Neural cell (in vitro differentiated cells): ENCODE measurements at regions not wholly inside any gene's neighbourhood (a gene's known extent, or its start where the extent isn't known, plus 50 kb on each side); places are given as distances from the start of the nearest gene placed in this dataset.

Source experiments
- H2AFZ ChIP-seq: fragments of 200-600, 300-800 bp; sonication (generic), shearing (Covaris generic); 2 replicates; pipeline ENCODE4 v1.6.0; 2014; ENCODE audit warnings: low read depth, mild to moderate bottlenecking, antibody characterized with exemption, low read length, moderate library complexity
- H3F3A ChIP-seq: fragments of 200-600 bp; shearing (Covaris generic); 2 replicates; pipeline ENCODE4 v1.6.1; 2016; ENCODE audit warnings: mild to moderate bottlenecking, moderate library complexity, mixed read lengths, antibody characterized with exemption, low read length; ENCODE audit not compliant: insufficient read depth, poor library complexity, severe bottlenecking
- H3K27ac ChIP-seq: fragments of 200-600, 300-800 bp; sonication (generic), shearing (Covaris generic); 2 replicates; pipeline ENCODE4 v1.5.1; 2014; ENCODE audit warnings: mild to moderate bottlenecking, low read length, moderate library complexity
- H3K27me3 ChIP-seq: fragments of 300-800, 200-600 bp; sonication (generic), shearing (Covaris generic); 2 replicates; pipeline ENCODE4 v1.6.0; 2014; ENCODE audit warnings: mild to moderate bottlenecking, low read depth, low read length, moderate library complexity; ENCODE audit not compliant: insufficient read depth
- H3K36me3 ChIP-seq: fragments of 300-800, 200-600 bp; sonication (generic), shearing (Covaris generic); 2 replicates; pipeline ENCODE4 v1.5.1; 2014; ENCODE audit warnings: mild to moderate bottlenecking, antibody characterized with exemption, low read length, moderate library complexity; ENCODE audit not compliant: insufficient read depth
- H3K4me2 ChIP-seq: fragments of 300-800, 200-600 bp; sonication (generic), shearing (Covaris generic); 2 replicates; pipeline ENCODE4 v1.6.0; 2014; ENCODE audit warnings: mild to moderate bottlenecking, low read length
- H3K4me3 ChIP-seq: fragments of 300-800, 200-600 bp; sonication (generic), shearing (Covaris generic); 2 replicates; pipeline ENCODE4 v1.5.1; 2014; ENCODE audit warnings: mild to moderate bottlenecking, low read length, moderate library complexity
- H3K79me2 ChIP-seq: fragments of 200-600 bp; shearing (Covaris generic); replicated peaks from 2 replicates; pipeline ENCODE4 v1.6.0; 2014; ENCODE audit warnings: mild to moderate bottlenecking, low read length, moderate library complexity; ENCODE audit not compliant: insufficient read depth
- H3K9ac ChIP-seq: fragments of 300-800, 200-600 bp; sonication (generic), shearing (Covaris generic); 2 replicates; pipeline ENCODE4 v1.6.1; 2016; ENCODE audit warnings: mild to moderate bottlenecking, low read length, mixed read lengths
- H3K9me2 ChIP-seq: fragments of 200-600 bp; shearing (Covaris generic); 2 replicates; pipeline ENCODE4 v1.6.1; 2016; ENCODE audit warnings: mild to moderate bottlenecking, low read length, mixed read lengths; ENCODE audit not compliant: insufficient read depth
- H3K9me3 ChIP-seq: fragments of 200-600, 300-800 bp; sonication (generic), shearing (Covaris generic); 2 replicates; pipeline ENCODE4 v1.6.1; 2016; ENCODE audit warnings: mild to moderate bottlenecking, mixed run types, low read length, moderate library complexity, mixed read lengths
- H4K20me1 ChIP-seq: fragments of 200-600 bp; shearing (Covaris generic); 2 replicates; pipeline ENCODE4 v1.6.1; 2016; ENCODE audit warnings: mild to moderate bottlenecking, mixed run types; ENCODE audit not compliant: insufficient read depth
- EP300 ChIP-seq: fragments of 450-650 bp; conservative IDR thresholded peaks from 2 replicates; pipeline ENCODE4 v1.6.1; 2014; ENCODE audit warnings: antibody characterized with exemption, mild to moderate bottlenecking, moderate library complexity; ENCODE audit not compliant: poor library complexity, severe bottlenecking
- EZH2 ChIP-seq: fragments of 200-600, 300-800 bp; shearing (Covaris generic), sonication (generic); IDR thresholded peaks from 2 replicates; pipeline ENCODE4 v1.6.1; 2014; ENCODE audit warnings: antibody characterized with exemption, low read length, borderline replicate concordance, mild to moderate bottlenecking; ENCODE audit not compliant: insufficient read depth, poor library complexity, severe bottlenecking
- POLR2AphosphoS5 ChIP-seq: IDR thresholded peaks from 2 replicates; pipeline ENCODE4 v1.6.1; 2012
- RAD21 ChIP-seq: fragments of 450-650 bp; conservative IDR thresholded peaks from 2 replicates; pipeline ENCODE4 v1.6.1; 2014; ENCODE audit warnings: antibody characterized with exemption, mild to moderate bottlenecking, moderate library complexity
- SMC3 ChIP-seq: fragments of 450-650 bp; conservative IDR thresholded peaks from 2 replicates; pipeline ENCODE4 v1.6.1; 2014; ENCODE audit warnings: antibody characterized with exemption, mild to moderate bottlenecking, moderate library complexity; ENCODE audit not compliant: poor library complexity
- TAF1 ChIP-seq: IDR thresholded peaks from 2 replicates; pipeline ENCODE4 v1.6.1; 2012; ENCODE audit warnings: low read depth
- TF ChIP-seq, protein P1 (sequence below): fragments of 450-650 bp; IDR thresholded peaks from 2 replicates; pipeline ENCODE4 v1.5.1; 2014; ENCODE audit warnings: antibody characterized with exemption, mild to moderate bottlenecking, moderate library complexity; ENCODE audit not compliant: poor library complexity, severe bottlenecking
- TF ChIP-seq, protein P2 (sequence below): IDR thresholded peaks from 2 replicates; pipeline ENCODE4 v1.6.1; 2012; ENCODE audit warnings: borderline replicate concordance

DNA sequence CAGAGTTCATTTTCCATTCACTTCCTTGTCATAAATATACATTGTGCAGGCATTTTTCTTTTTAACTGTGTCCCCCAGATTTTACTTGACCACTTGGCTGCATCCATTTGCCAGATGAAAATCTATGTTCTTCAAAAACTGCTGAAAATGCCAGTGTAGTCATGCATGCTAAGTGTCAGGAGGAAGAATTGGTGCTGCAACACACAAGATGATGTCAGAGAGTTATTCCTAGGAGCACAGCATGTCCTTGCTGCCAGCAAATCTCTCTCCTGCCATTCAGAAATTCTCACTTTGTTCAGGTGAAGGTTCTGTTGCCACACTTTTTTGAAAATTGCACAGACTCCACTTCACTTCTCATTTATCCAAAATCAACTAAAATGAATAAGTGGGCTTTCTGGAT lies 106.4 kb upstream of the MAGI3 start:
- Histone ChIP-seq H4K20me1 (no peaks in the 10 kb centered on the region), H3K4me2 (no peak overlapping the region), H3K4me3 (no peak overlapping the region), H3K79me2 (no peaks in the 10 kb centered on the region), H3F3A (no peaks in the 10 kb centered on the region), H3K27ac (peak overlapping the region; percentile 44), H3K36me3 (no peaks in the 10 kb centered on the region), H3K9me3 (no peaks in the 10 kb centered on the region), H2AFZ (no peak overlapping the region), H3K9ac (no peak overlapping the region), H3K9me2 (no peaks in the 10 kb centered on the region), H3K27me3 (no peaks in the 10 kb centered on the region)
- TF ChIP-seq POLR2AphosphoS5, result peak; percentile 35
- TF ChIP-seq SMC3, result no peak
- TF ChIP-seq, protein P1, sequence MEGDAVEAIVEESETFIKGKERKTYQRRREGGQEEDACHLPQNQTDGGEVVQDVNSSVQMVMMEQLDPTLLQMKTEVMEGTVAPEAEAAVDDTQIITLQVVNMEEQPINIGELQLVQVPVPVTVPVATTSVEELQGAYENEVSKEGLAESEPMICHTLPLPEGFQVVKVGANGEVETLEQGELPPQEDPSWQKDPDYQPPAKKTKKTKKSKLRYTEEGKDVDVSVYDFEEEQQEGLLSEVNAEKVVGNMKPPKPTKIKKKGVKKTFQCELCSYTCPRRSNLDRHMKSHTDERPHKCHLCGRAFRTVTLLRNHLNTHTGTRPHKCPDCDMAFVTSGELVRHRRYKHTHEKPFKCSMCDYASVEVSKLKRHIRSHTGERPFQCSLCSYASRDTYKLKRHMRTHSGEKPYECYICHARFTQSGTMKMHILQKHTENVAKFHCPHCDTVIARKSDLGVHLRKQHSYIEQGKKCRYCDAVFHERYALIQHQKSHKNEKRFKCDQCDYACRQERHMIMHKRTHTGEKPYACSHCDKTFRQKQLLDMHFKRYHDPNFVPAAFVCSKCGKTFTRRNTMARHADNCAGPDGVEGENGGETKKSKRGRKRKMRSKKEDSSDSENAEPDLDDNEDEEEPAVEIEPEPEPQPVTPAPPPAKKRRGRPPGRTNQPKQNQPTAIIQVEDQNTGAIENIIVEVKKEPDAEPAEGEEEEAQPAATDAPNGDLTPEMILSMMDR, result no peak
- TF ChIP-seq, protein P2, sequence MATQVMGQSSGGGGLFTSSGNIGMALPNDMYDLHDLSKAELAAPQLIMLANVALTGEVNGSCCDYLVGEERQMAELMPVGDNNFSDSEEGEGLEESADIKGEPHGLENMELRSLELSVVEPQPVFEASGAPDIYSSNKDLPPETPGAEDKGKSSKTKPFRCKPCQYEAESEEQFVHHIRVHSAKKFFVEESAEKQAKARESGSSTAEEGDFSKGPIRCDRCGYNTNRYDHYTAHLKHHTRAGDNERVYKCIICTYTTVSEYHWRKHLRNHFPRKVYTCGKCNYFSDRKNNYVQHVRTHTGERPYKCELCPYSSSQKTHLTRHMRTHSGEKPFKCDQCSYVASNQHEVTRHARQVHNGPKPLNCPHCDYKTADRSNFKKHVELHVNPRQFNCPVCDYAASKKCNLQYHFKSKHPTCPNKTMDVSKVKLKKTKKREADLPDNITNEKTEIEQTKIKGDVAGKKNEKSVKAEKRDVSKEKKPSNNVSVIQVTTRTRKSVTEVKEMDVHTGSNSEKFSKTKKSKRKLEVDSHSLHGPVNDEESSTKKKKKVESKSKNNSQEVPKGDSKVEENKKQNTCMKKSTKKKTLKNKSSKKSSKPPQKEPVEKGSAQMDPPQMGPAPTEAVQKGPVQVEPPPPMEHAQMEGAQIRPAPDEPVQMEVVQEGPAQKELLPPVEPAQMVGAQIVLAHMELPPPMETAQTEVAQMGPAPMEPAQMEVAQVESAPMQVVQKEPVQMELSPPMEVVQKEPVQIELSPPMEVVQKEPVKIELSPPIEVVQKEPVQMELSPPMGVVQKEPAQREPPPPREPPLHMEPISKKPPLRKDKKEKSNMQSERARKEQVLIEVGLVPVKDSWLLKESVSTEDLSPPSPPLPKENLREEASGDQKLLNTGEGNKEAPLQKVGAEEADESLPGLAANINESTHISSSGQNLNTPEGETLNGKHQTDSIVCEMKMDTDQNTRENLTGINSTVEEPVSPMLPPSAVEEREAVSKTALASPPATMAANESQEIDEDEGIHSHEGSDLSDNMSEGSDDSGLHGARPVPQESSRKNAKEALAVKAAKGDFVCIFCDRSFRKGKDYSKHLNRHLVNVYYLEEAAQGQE, result no peak
- TF ChIP-seq TAF1, result no peak
- TF ChIP-seq RAD21, result peak; percentile 20
- TF ChIP-seq EP300, result peak; percentile 69

DNA sequence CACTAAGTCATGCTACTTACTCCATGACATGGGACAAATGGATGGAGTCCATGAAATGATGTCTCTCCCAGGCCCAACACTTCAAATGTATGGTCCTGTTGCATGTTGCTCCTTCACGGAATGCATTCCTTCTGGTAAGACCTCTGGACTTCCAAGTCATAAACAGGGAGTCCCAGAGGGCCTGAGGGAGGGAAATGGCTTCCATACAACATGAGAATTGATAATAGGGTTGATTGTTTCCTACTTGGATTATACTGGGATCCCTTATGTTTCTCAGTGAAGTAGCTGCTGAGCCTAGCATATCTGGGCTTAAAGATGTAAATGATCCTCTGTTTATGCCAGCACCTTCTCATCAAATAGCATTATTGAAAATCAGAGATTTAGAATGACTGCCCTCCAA lies 104.2 kb upstream of the MAGI3 start:
- Histone ChIP-seq H2AFZ (no peak overlapping the region), H3K79me2 (no peaks in the 10 kb centered on the region), H3K27me3 (no peaks in the 10 kb centered on the region), H3K9me2 (no peaks in the 10 kb centered on the region), H4K20me1 (no peaks in the 10 kb centered on the region), H3K36me3 (no peaks in the 10 kb centered on the region), H3F3A (no peaks in the 10 kb centered on the region), H3K4me2 (no peak overlapping the region), H3K9me3 (no peaks in the 10 kb centered on the region), H3K27ac (no peak overlapping the region), H3K4me3 (no peak overlapping the region), H3K9ac (no peak overlapping the region)
- TF ChIP-seq RAD21 (no peak), EP300 (no peak), EZH2 (no peak)
- TF ChIP-seq, protein P2, result no peak
